Right atrium auricular region (tissue), 2 donors: ENCODE measurements at regions not wholly inside any gene's neighbourhood (a gene's known extent, or its start where the extent isn't known, plus 50 kb on each side); places are given as distances from the start of the nearest gene placed in this dataset.

Source experiments
- DNase-seq: peaks from one replicate; pipeline ENCODE4 v3.0.0-alpha.2; 2019; ENCODE audit warnings: low spot score
- H3K27ac ChIP-seq, 2 donors: fragments of 200-600 bp; sonication (generic); 1 replicate in 1 of 2; 2 replicates in 1 of 2; pipeline ENCODE4 v1.5.1; 2016 to 2019
- H3K27me3 ChIP-seq, 2 donors: fragments of 200-600 bp; sonication (generic); one replicate each; pipeline versions ENCODE4 v1.5.1 to v1.6.0; 2017 to 2019
- H3K36me3 ChIP-seq: fragments of 200-600 bp; sonication (generic); one replicate; pipeline ENCODE4 v1.5.1; 2016
- H3K4me1 ChIP-seq, 2 donors: fragments of 200-600 bp; sonication (generic); one replicate each; pipeline versions ENCODE4 v1.5.1 to v1.6.0; 2017 to 2019
- H3K4me3 ChIP-seq, 2 donors: fragments of 200-600 bp; sonication (generic); 1 replicate in 1 of 2; 2 replicates in 1 of 2; pipeline ENCODE4 v1.5.1; 2017 to 2019; ENCODE audit warnings: mild to moderate bottlenecking in 1 of 2, moderate library complexity in 1 of 2
- H3K9me3 ChIP-seq, 2 donors: fragments of 200-600 bp; sonication (generic); one replicate each; pipeline ENCODE4 v1.5.1; 2019
- CTCF ChIP-seq, 2 donors: fragments of 200-600 bp; sonication (generic); IDR thresholded peaks; one replicate each; pipeline ENCODE4 v1.5.1; 2019; ENCODE audit warnings: antibody characterized with exemption in 2 of 2

GRCh38 chr1:78436961-78437360 lies 53.8 kb upstream of the PTGFR start:
- H3K4me3 ChIP-seq: no peak overlapping the region
- H3K4me1 ChIP-seq: no peaks in the 10 kb centered on the region
- peaks cover 0 to 3% of the 10 kb centered on the region in 2 donors for H3K9me3 ChIP-seq
- TF ChIP-seq CTCF (IDR thresholded peaks at IDR 0.05): no peak
- no peaks in the 10 kb centered on the region for H3K27me3 ChIP-seq
- no peak overlapping the region for H3K27ac ChIP-seq
- DNase-seq: no peak
- H3K36me3 ChIP-seq: no peaks in the 10 kb centered on the region

DNA sequence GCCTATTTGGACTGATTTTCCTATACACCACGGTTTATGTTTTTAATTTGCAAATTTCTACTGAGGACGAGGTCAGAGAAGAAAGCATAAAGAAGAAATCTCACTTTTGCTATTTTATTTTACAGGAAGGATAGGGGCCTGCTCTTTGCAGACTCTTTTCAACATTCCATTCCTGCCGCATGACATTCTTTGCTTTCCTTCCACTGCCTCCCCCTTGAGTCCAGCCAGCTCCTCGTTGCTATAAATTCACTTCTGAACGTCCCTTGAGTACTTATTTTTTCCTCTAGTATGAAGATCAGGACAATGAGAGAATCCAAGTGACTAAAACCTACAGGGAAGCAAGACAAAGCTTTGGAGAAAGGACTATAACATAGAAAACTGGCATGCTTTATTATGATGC lies 53.4 kb upstream of the PTGFR start:
- Histone ChIP-seq H3K27ac (no peak overlapping the region), H3K4me3 (no peak overlapping the region), H3K4me1 (no peaks in the 10 kb centered on the region), H3K36me3 (no peaks in the 10 kb centered on the region), H3K9me3 (peaks cover 0 to 3% of the 10 kb centered on the region in 2 donors), H3K27me3 (no peaks in the 10 kb centered on the region)
- DNase-seq: no peak
- TF ChIP-seq CTCF (IDR thresholded peaks at IDR 0.05): no peak

DNA sequence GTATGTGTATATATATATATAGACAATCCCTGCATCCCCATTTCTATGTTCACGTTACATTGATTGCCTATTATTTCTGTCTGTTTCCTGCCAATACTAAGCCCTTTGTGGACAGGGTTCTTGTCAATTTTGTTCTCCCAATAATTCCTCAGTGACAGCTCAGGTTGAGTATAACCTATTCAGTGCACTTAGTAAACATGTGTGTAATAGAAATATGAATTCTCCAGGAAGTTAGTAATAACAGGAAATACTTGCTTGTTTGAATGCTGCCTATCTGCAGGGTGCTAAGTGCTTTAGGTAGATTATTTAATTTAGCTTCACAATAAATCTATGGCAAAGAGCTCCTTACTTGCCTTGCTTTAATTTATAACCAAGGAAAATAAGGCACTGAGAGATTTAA lies 52.8 kb upstream of the PTGFR start:
- TF ChIP-seq CTCF (IDR thresholded peaks at IDR 0.05): no peak
- Histone ChIP-seq H3K4me3 (no peak overlapping the region), H3K27me3 (no peaks in the 10 kb centered on the region), H3K9me3 (peaks cover 0 to 3% of the 10 kb centered on the region in 2 donors), H3K27ac (no peak overlapping the region), H3K36me3 (no peaks in the 10 kb centered on the region), H3K4me1 (no peaks in the 10 kb centered on the region)
- no peak for DNase-seq

DNA sequence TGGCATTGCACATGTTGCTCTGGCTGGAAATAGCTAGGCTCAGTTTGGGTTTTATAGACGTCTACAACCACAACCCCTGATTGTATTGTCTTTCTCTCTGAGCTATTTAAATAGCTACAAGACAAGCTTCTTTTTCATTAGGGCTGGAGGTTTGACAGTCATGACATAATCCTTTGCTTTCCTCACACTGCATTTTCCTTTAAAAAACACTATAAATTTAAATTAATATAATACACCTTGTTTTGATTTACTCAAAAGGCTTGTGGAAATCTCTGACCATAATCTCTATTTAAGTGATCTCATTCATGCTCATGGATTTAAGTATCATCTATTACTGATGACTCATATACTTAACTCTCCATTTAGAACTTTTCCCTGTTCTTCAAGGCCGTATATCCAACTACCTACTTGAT lies 50.4 kb upstream of the PTGFR start:
- Histone ChIP-seq H3K27ac (no peak overlapping the region), H3K4me3 (no peak overlapping the region), H3K36me3 (no peaks in the 10 kb centered on the region), H3K27me3 (no peaks in the 10 kb centered on the region), H3K9me3 (no peaks in the 10 kb centered on the region), H3K4me1 (no peaks in the 10 kb centered on the region)
- no peak for TF ChIP-seq CTCF (IDR thresholded peaks at IDR 0.05)
- DNase-seq: no peak
